AG04449 (cell line): ENCODE measurements at regions not wholly inside any gene's neighbourhood (a gene's known extent, or its start where the extent isn't known, plus 50 kb on each side); places are given as distances from the start of the nearest gene placed in this dataset.
"Not testable (repeated sequence)": the region's sequence is repeated elsewhere in the genome, so short reads cannot be mapped to it uniquely, and the experiment has no call there.

Source experiments
- CTCF ChIA-PET: fragments of 350-600 bp; formaldehyde crosslinking; extraction: SDS; loops from one replicate; lab custom pipeline; 2021; ENCODE audit warnings: antibody characterized with exemption; lab: Yijun Ruan, JAX
- POLR2A ChIA-PET: fragments of 400-600, 350-600 bp; formaldehyde crosslinking; extraction: SDS; loops from one replicate; lab custom pipeline; 2020; ENCODE audit warnings: antibody characterized with exemption, inconsistent platforms; lab: Yijun Ruan, JAX
- DNase-seq: peaks from one replicate; pipeline ENCODE4 v3.0.0-alpha.2; 2010; ENCODE audit warnings: low read depth, low spot score
- H3K4me3 ChIP-seq: 2 replicates; pipeline ENCODE4 v1.5.1; 2011; ENCODE audit warnings: low read depth, mild to moderate bottlenecking, control low read depth, low read length
- TF ChIP-seq, protein P1 (sequence below): IDR thresholded peaks from one replicate; pipeline ENCODE4 v1.5.1; 2011; ENCODE audit warnings: mild to moderate bottlenecking, moderate library complexity, low read length, control low read depth, inconsistent platforms; ENCODE audit not compliant: insufficient read depth; ENCODE audit errors: missing control alignments

DNA sequence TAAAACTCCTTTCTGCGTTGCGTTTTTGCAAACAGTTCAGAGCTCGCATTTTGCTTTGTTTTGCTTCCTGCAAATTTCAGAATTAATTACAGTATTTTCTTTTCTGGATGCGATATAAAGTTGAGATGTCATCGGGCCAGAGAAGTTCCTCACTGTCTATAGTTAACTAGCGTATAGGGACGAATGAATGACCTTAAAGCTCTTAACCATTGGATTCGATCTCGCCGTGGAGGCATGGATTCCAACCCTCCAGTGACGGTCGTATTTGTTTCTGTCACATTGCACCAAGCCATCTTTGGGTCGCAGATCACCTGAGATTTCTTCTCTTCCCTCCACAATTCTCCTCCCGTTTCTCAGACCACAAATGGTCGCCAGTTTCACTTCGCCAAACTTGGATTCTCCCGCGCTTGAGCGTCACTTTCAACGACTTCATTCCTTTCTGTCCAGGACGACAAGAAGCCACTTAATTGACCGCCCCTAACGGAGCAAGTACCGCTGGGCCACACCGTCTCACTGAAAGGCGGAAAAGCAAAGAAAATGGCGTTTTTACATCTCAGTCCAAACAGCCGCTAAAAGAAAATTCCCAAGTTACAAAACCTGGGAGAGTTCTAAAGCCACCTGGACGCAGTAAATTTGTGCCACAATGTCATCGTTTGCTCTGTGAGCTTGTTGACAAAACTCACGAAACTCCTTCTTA lies 85.3 kb upstream of the ZNF184 start:
- ChIA-PET POLR2A (no interaction called here), CTCF (no interaction called here)
- DNase-seq, result no peak
- TF ChIP-seq, protein P1, sequence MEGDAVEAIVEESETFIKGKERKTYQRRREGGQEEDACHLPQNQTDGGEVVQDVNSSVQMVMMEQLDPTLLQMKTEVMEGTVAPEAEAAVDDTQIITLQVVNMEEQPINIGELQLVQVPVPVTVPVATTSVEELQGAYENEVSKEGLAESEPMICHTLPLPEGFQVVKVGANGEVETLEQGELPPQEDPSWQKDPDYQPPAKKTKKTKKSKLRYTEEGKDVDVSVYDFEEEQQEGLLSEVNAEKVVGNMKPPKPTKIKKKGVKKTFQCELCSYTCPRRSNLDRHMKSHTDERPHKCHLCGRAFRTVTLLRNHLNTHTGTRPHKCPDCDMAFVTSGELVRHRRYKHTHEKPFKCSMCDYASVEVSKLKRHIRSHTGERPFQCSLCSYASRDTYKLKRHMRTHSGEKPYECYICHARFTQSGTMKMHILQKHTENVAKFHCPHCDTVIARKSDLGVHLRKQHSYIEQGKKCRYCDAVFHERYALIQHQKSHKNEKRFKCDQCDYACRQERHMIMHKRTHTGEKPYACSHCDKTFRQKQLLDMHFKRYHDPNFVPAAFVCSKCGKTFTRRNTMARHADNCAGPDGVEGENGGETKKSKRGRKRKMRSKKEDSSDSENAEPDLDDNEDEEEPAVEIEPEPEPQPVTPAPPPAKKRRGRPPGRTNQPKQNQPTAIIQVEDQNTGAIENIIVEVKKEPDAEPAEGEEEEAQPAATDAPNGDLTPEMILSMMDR, result no peak
- peak overlapping the region; percentile 32 for H3K4me3 ChIP-seq

DNA sequence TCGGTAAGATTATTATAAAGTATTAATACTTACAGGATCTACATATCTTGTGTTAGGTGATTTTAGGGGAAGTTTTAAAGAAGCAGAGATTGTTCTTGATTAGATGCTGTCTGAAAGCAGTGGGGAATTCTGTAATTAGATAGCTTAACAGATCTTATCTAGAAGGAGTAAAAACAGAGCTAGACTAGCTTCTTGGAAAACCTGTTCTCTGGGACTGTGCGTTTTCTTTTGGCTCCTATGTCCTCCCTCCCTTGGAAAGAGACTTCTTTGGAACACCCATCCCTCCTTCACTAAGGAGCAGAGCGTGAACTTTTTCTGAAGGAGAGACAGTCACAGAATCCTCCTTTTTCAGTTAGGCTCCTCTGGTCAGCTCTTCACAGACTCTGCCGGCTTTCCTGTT lies 83.5 kb upstream of the ZNF184 start:
- TF ChIP-seq, protein P1, result no peak
- no peak for DNase-seq
- POLR2A ChIA-PET, result no interaction called here
- no peak overlapping the region for H3K4me3 ChIP-seq
- CTCF ChIA-PET, result no interaction called here

DNA sequence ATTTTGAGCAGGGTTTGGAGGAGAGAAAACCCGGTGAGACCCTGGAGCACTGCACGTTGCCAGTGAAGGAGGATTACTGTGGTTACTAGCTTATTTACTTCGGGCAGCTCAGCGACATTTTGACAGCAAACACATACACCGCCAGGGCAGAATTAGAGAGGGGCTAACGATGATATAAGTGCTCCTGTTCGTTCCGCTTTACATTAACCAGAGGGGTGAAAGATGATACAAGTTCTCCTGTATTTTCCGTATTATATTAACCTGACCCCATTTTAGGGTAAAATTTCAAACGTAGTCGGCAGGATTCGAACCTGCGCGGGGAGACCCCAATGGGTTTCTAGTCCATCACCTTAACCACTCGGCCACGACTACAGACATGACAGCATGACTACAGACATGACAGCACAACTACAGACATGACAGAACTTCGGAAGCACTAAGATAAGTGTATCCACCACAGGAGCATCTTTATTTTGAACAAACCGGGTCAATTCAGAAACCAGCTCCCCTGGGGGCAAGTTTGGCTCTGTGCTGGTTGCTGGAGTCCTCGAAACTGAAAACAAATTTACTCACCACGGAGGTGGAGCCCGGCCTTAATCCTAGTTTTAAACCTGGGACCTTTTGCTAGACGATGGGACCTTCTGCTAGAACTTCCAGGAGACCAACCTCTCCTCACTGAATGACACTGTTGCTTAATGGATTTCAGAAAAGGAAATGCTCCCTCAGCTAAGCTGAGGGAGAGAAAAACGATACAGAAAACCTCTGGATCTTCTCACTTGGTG lies 80.4 kb upstream of the ZNF184 start:
- CTCF ChIA-PET, result interaction anchor here (1.5 kb wide), 1 partner anchor 134 kb away, joined by 4 read pairs; no protein-coding TSS in a partner anchor
- DNase-seq, result no peak
- TF ChIP-seq, protein P1, result no peak
- POLR2A ChIA-PET, result no interaction called here
- no peak overlapping the region; the same call in 1 of the 2 replicates for H3K4me3 ChIP-seq

DNA sequence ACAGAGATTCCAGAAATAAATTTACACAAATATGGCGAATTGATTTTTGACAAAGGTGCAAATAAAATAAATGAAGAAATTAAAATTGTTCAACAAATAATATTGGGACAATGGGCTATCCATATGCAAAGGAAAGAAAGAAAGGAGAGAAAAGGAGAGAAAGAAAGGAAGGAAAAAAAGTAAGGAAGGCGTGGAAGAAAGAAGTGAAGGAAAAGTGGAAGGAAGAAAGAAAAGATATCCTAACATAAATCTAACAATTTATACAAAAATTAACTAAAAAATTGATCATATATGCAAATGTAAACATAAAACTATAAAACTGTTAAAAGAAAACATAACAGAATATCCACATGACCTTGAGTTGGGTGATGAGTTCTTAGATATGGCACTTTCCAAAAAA lies 78.7 kb upstream of the ZNF184 start:
- no peak overlapping the region for H3K4me3 ChIP-seq
- DNase-seq, result no peak
- CTCF ChIA-PET, result no interaction called here
- POLR2A ChIA-PET, result no interaction called here
- TF ChIP-seq, protein P1, result no peak

DNA sequence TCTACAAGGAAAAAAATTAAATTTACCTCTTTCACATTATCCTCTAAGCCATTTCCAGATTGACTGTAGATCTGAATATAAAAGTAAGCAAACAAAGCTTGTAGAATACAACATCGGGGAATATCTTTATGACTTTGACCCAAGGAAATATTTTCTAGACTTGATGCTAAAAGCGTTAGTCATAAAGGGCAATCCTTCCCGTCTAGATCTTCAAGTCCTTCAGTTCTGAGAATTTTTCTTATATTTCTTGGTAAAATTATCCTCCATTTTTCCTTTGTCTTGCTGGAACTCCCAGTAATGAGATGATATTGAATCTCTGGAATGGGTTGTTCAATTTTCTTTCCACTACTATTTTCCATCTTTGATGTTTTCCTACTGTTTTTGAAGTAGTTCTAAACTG lies 77.8 kb upstream of the ZNF184 start:
- H3K4me3 ChIP-seq, result no peak overlapping the region
- POLR2A ChIA-PET, result no interaction called here
- DNase-seq, result no peak
- TF ChIP-seq, protein P1, result no peak
- CTCF ChIA-PET, result no interaction called here

DNA sequence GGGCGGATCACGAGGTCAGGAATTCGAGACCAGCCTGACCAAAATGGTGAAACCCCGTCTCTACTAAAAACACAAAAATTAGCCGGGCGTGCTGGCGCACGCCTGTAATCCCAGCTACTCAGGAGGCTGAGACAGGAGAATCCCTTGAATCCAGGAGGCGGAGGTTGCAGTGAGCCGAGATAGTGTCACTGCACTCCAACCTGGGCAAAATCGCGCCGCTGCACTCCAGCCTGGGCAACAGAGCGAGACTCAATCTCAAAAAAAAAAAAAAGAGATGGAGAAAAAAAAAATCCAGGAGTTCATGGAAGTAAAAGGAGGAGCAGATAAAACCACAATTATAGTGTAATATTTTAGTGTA lies 76.3 kb upstream of the ZNF184 start:
- CTCF ChIA-PET, result interaction anchor here (1.6 kb wide), 1 partner anchor 203 kb away, joined by 5 read pairs; no protein-coding TSS in a partner anchor
- H3K4me3 ChIP-seq, POLR2A ChIA-PET, DNase-seq: not testable (repeated sequence)
